ENCODE measurements at regions not wholly inside any gene's neighbourhood (a gene's known extent, or its start where the extent isn't known, plus 50 kb on each side); places are given as distances from the start of the nearest gene placed in this dataset.

- WGBS (ENCODE audit: missing lambda C conversion rate): 43% methylated on average over 10 of the region's 24 CpGs
- H3K4me1 ChIP-seq: no peaks in the 10 kb centered on the region
Measured at GRCh38 chr16:52731219-52731875, 184.4 kb upstream of the TOX3 start.

GRCh38 chr16:52729731-52730130 is 182.8 kb upstream of the TOX3 start:
- no peak overlapping the region for H3K4me2 ChIP-seq
- no peak for DNase-seq (ENCODE audit: low read depth in 1 of 2, low spot score in 1 of 2)
- POLR2A ChIA-PET: no interaction called here
- H3K4me1 ChIP-seq: no peaks in the 10 kb centered on the region
- H3K4me3 ChIP-seq: no peak overlapping the region
- no peak for FAIRE-seq
- no peak for ATAC-seq
- no peaks in the 10 kb centered on the region for H3K9me3 ChIP-seq
- CTCF ChIA-PET: no interaction called here
- 8% methylated on average over 2 of the region's 7 CpGs for WGBS (ENCODE audit: missing lambda C conversion rate)
- no peak for TF ChIP-seq FOSL2 (IDR thresholded peaks at IDR 0.05)
- TF ChIP-seq FOSL2 (CRISPR knock-in tag; IDR thresholded peaks at IDR 0.05): no peak
- TF ChIP-seq USF2 (IDR thresholded peaks at IDR 0.05): no peak
- TF ChIP-seq ESRRA (IDR thresholded peaks at IDR 0.05; ENCODE audit: borderline replicate concordance, low read length): no peak
- no peak for TF ChIP-seq KDM1A (IDR thresholded peaks at IDR 0.05; ENCODE audit: low read depth)
- no peak for TF ChIP-seq RFX5 (IDR thresholded peaks at IDR 0.05)
- H3K27ac ChIP-seq: no peak overlapping the region

More at GRCh38 chr16:52731219-52731875, 184.4 kb upstream of the TOX3 start:
- ChIA-PET POLR2A (no interaction called here), CTCF (no interaction called here)
- H3K27ac ChIP-seq: no peak overlapping the region
- no peak for ATAC-seq
- no peak for DNase-seq (ENCODE audit: low read depth in 1 of 2, low spot score in 1 of 2)
- no peak for FAIRE-seq
- no peak overlapping the region for H3K4me3 ChIP-seq
- no peaks in the 10 kb centered on the region for H3K9me3 ChIP-seq
- no peak overlapping the region for H3K4me2 ChIP-seq
- TF ChIP-seq HES2 (IDR thresholded peaks at IDR 0.05) (no peak), FOSB (CRISPR knock-in tag; IDR thresholded peaks at IDR 0.05) (no peak), RFX5 (IDR thresholded peaks at IDR 0.05) (no peak), RCOR1 (IDR thresholded peaks at IDR 0.05; ENCODE audit: low read depth, low read length) (no peak)

GRCh38 chr16:52727849-52728248 is 180.9 kb upstream of the TOX3 start:
- DNase-seq (ENCODE audit: low read depth in 1 of 2, low spot score in 1 of 2): no peak
- 11% methylated on average over 4 of the region's 4 CpGs for WGBS (ENCODE audit: missing lambda C conversion rate)
- no peak overlapping the region for H3K4me2 ChIP-seq
- H3K27ac ChIP-seq: no peak overlapping the region
- H3K4me3 ChIP-seq: no peak overlapping the region
- no peaks in the 10 kb centered on the region for H3K4me1 ChIP-seq
- ChIA-PET POLR2A (no interaction called here), CTCF (no interaction called here)
- ATAC-seq: no peak
- no peak for FAIRE-seq
- TF ChIP-seq POLR2AphosphoS2 (conservative IDR thresholded peaks at IDR 0.05; ENCODE audit: low read length): no peak
- no peak for TF ChIP-seq HDAC2 (IDR thresholded peaks at IDR 0.05)
- TF ChIP-seq RARB (CRISPR knock-in tag; IDR thresholded peaks at IDR 0.05): no peak
- no peak for TF ChIP-seq PBX3 (IDR thresholded peaks at IDR 0.05)
- TF ChIP-seq HMGXB4 (CRISPR knock-in tag; IDR thresholded peaks at IDR 0.05; ENCODE audit: borderline replicate concordance): no peak
- no peak for TF ChIP-seq ELK1 (IDR thresholded peaks at IDR 0.05; ENCODE audit: low read depth, low read length)
- no peak for TF ChIP-seq NFE2L2 (conservative IDR thresholded peaks at IDR 0.05; ENCODE audit: low read length)
- no peak for TF ChIP-seq ESRRA (IDR thresholded peaks at IDR 0.05; ENCODE audit: borderline replicate concordance, low read length)
- TF ChIP-seq USF2 (IDR thresholded peaks at IDR 0.05): no peak
- no peaks in the 10 kb centered on the region for H3K9me3 ChIP-seq

All from A549 (cell line).